Fibroblast of lung (primary cell): ENCODE measurements at regions not wholly inside any gene's neighbourhood (a gene's known extent, or its start where the extent isn't known, plus 50 kb on each side); places are given as distances from the start of the nearest gene placed in this dataset.

Experiments
- DNase-seq, 2 donors: peaks; one replicate each; pipeline versions ENCODE4 v3.0.0 to v3.0.0-alpha.2; 2010; ENCODE audit warnings: low read depth in 2 of 2
- H2AFZ ChIP-seq: 2 replicates; pipeline ENCODE4 v1.5.1; 2012; ENCODE audit warnings: low read length, control low read depth, inconsistent platforms
- H3K27ac ChIP-seq: 2 replicates; pipeline ENCODE4 v1.5.1; 2011; ENCODE audit warnings: low read length, control low read depth; ENCODE audit not compliant: insufficient read depth
- H3K27me3 ChIP-seq: 2 replicates; pipeline ENCODE4 v1.5.1; 2011; ENCODE audit warnings: mild to moderate bottlenecking, low read length; ENCODE audit not compliant: control insufficient read depth, insufficient read depth
- H3K36me3 ChIP-seq: 2 replicates; pipeline ENCODE4 v1.5.1; 2011; ENCODE audit warnings: low read length; ENCODE audit not compliant: control insufficient read depth, insufficient read depth
- H3K4me1 ChIP-seq: 2 replicates; pipeline ENCODE4 v1.5.1; 2011; ENCODE audit warnings: low read length; ENCODE audit not compliant: control insufficient read depth, insufficient read depth; ENCODE audit errors: extremely low read depth
- H3K4me2 ChIP-seq: 2 replicates; pipeline ENCODE4 v1.5.1; 2011; ENCODE audit warnings: low read length, control low read depth; ENCODE audit not compliant: insufficient read depth; ENCODE audit errors: extremely low read depth
- H3K4me3 ChIP-seq, 4 experiments: fragments of 200-600 bp in 1 of 4; sonication (generic) in 1 of 4; replicated peaks in 1 of 4; 2 replicates each; pipeline ENCODE4 v1.5.1; 2011 to 2016; ENCODE audit warnings: low read length in 4 of 4, low read depth in 3 of 4, mild to moderate bottlenecking in 3 of 4, control low read depth in 2 of 4, inconsistent platforms in 1 of 4, mixed read lengths in 1 of 4; ENCODE audit not compliant: insufficient read depth in 1 of 4; ENCODE audit errors: control extremely low read depth in 1 of 4
- H3K79me2 ChIP-seq: 2 replicates; pipeline ENCODE4 v1.5.1; 2012; ENCODE audit warnings: mild to moderate bottlenecking, low read length, inconsistent platforms; ENCODE audit not compliant: control insufficient read depth, insufficient read depth
- H3K9ac ChIP-seq: 2 replicates; pipeline ENCODE4 v1.5.1; 2011; ENCODE audit warnings: mild to moderate bottlenecking, low read length, control low read depth; ENCODE audit not compliant: insufficient read depth
- H3K9me3 ChIP-seq: 2 replicates; pipeline ENCODE4 v1.5.1; 2012; ENCODE audit warnings: low read depth, low read length; ENCODE audit not compliant: control insufficient read depth, insufficient read depth
- H4K20me1 ChIP-seq: 2 replicates; pipeline ENCODE4 v1.5.1; 2011; ENCODE audit warnings: low read length; ENCODE audit not compliant: control insufficient read depth, insufficient read depth; ENCODE audit errors: extremely low read depth
- CTCF ChIP-seq, 2 donors: IDR thresholded peaks in 1 of 2; conservative IDR thresholded peaks in 1 of 2; 1 replicate in 1 of 2; 2 replicates in 1 of 2; pipeline ENCODE4 v1.5.1; 2011 to 2012; ENCODE audit warnings: low read length in 2 of 2, control low read depth in 1 of 2, inconsistent platforms in 1 of 2, low read depth in 1 of 2, mild to moderate bottlenecking in 1 of 2
- EZH2 ChIP-seq: IDR thresholded peaks from 2 replicates; pipeline ENCODE4 v1.5.1; 2012; ENCODE audit warnings: low read length, control low read depth, mild to moderate bottlenecking; ENCODE audit errors: missing control alignments

- no peak for DNase-seq
- no peak for TF ChIP-seq EZH2
- TF ChIP-seq CTCF (conservative IDR thresholded peaks at IDR 0.05 in 1 of 2, IDR thresholded peaks at IDR 0.05 in 1 of 2; ENCODE audit: low read depth in 1 of 2, low read length in 2 of 2), result no peak
- Histone ChIP-seq H3K4me3 (no peak overlapping the region), H4K20me1 (no peaks in the 10 kb centered on the region), H3K4me1 (no peaks in the 10 kb centered on the region), H3K4me2 (no peak overlapping the region), H3K27ac (no peak overlapping the region), H3K36me3 (no peaks in the 10 kb centered on the region), H3K9me3 (no peaks in the 10 kb centered on the region), H3K79me2 (no peaks in the 10 kb centered on the region), H2AFZ (no peak overlapping the region), H3K27me3 (no peaks in the 10 kb centered on the region), H3K9ac (no peak overlapping the region)
Observed at GRCh38 chr6:155915651-155916050, 460.0 kb upstream of the NOX3 start.

DNA sequence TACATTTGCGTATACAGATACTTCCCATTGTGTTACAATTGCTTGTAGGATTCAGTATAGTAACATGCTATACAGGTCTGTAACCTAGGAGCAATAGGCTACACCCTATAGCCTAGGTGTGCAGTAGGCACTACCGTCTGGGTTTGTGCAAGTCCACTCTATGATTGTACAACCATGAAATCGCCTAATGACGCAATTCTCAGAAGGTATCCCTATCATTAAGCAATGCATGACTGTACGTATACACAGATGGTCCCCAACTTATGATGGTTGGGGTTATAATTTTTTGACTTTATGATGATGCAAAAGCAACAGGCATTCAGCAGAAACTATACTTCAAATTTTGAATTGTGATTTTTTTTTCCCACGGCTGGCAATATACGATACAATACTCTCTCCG is 458.2 kb upstream of the NOX3 start:
- DNase-seq, result no peak
- H3K4me1 ChIP-seq, result no peaks in the 10 kb centered on the region
- H3K27ac ChIP-seq, result no peak overlapping the region
- H3K27me3 ChIP-seq, result no peaks in the 10 kb centered on the region
- H3K79me2 ChIP-seq, result no peaks in the 10 kb centered on the region
- no peaks in the 10 kb centered on the region for H4K20me1 ChIP-seq
- no peak overlapping the region for H3K9ac ChIP-seq
- H3K4me3 ChIP-seq, result no peak overlapping the region
- no peaks in the 10 kb centered on the region for H3K36me3 ChIP-seq
- H3K4me2 ChIP-seq, result no peak overlapping the region
- no peak overlapping the region for H2AFZ ChIP-seq
- TF ChIP-seq CTCF (conservative IDR thresholded peaks at IDR 0.05 in 1 of 2, IDR thresholded peaks at IDR 0.05 in 1 of 2; ENCODE audit: low read depth in 1 of 2, low read length in 2 of 2) (no peak), EZH2 (no peak)
- H3K9me3 ChIP-seq, result no peaks in the 10 kb centered on the region

DNA sequence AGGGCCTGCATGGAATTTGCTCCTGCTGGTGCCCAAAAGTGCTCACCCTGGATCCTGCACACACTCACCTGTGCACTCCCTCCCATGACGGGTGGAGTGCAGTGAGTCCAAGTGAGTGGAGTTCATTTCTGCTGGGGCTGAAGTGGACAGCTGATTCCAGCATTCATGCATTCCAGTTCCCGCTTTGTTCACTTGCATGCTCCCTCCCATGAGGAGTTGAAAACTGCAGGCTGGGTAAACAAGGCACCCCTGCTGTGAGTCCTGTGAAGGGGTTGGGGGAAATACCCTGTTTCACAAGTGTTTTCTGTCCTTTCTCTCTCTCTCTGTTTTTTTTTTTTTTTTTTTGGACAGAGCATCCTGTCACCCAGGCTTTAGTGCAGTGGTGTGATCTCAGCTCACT is 454.1 kb upstream of the NOX3 start:
- Histone ChIP-seq H3K27ac (no peak overlapping the region), H3K36me3 (no peaks in the 10 kb centered on the region), H3K79me2 (no peaks in the 10 kb centered on the region), H3K4me2 (no peak overlapping the region), H2AFZ (no peak overlapping the region), H3K27me3 (no peaks in the 10 kb centered on the region), H3K9me3 (no peaks in the 10 kb centered on the region), H4K20me1 (no peaks in the 10 kb centered on the region), H3K4me3 (no peak overlapping the region), H3K4me1 (no peaks in the 10 kb centered on the region), H3K9ac (no peak overlapping the region)
- no peak for DNase-seq
- no peak for TF ChIP-seq CTCF (conservative IDR thresholded peaks at IDR 0.05 in 1 of 2, IDR thresholded peaks at IDR 0.05 in 1 of 2; ENCODE audit: low read depth in 1 of 2, low read length in 2 of 2)
- no peak for TF ChIP-seq EZH2
